IPS-18a (cell line): ENCODE measurements at regions not wholly inside any gene's neighbourhood (a gene's known extent, or its start where the extent isn't known, plus 50 kb on each side); places are given as distances from the start of the nearest gene placed in this dataset.

Experiments
- H3K27ac ChIP-seq: one replicate; pipeline ENCODE4 v1.5.1; 2013; ENCODE audit warnings: low read length
- H3K27me3 ChIP-seq: one replicate; pipeline ENCODE4 v1.6.1; 2013; ENCODE audit warnings: mild to moderate bottlenecking, low read length; ENCODE audit not compliant: control insufficient read depth, insufficient read depth
- H3K36me3 ChIP-seq: one replicate; pipeline ENCODE4 v1.6.1; 2013; ENCODE audit warnings: low read depth, low read length; ENCODE audit not compliant: control insufficient read depth
- H3K4me1 ChIP-seq: one replicate; pipeline ENCODE4 v1.6.1; 2013; ENCODE audit warnings: low read depth, low read length; ENCODE audit not compliant: control insufficient read depth
- H3K4me3 ChIP-seq: one replicate; pipeline ENCODE4 v1.5.1; 2013; ENCODE audit warnings: low read length
- H3K9ac ChIP-seq: one replicate; pipeline ENCODE4 v1.6.1; 2013; ENCODE audit warnings: mild to moderate bottlenecking, low read length, moderate library complexity
- H3K9me3 ChIP-seq: one replicate; pipeline ENCODE4 v1.6.1; 2013; ENCODE audit warnings: low read depth, low read length; ENCODE audit not compliant: control insufficient read depth

DNA sequence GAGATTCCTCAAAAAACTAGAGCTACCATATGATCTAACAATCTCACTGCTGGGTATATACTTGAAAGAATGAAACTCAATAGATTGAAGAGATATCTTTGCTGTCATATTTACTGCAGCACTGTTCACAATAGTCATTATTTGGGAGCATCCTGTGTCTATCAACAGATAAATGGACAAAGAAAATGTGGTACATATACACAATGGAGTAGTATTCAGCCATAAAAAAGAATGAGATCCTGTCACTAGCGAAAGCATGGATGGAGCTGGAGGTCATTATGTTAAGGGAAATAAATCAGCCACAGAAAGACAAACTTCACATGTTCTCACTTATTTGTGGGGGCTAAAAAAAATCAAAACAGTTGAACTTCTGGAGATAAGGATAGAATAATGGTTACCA lies 505.7 kb upstream of the ARRDC3 start:
- Histone ChIP-seq H3K4me1 (no peaks in the 10 kb centered on the region), H3K9ac (no peak overlapping the region), H3K27me3 (no peaks in the 10 kb centered on the region), H3K36me3 (no peaks in the 10 kb centered on the region), H3K4me3 (no peak overlapping the region), H3K27ac (no peak overlapping the region), H3K9me3 (no peaks in the 10 kb centered on the region)

DNA sequence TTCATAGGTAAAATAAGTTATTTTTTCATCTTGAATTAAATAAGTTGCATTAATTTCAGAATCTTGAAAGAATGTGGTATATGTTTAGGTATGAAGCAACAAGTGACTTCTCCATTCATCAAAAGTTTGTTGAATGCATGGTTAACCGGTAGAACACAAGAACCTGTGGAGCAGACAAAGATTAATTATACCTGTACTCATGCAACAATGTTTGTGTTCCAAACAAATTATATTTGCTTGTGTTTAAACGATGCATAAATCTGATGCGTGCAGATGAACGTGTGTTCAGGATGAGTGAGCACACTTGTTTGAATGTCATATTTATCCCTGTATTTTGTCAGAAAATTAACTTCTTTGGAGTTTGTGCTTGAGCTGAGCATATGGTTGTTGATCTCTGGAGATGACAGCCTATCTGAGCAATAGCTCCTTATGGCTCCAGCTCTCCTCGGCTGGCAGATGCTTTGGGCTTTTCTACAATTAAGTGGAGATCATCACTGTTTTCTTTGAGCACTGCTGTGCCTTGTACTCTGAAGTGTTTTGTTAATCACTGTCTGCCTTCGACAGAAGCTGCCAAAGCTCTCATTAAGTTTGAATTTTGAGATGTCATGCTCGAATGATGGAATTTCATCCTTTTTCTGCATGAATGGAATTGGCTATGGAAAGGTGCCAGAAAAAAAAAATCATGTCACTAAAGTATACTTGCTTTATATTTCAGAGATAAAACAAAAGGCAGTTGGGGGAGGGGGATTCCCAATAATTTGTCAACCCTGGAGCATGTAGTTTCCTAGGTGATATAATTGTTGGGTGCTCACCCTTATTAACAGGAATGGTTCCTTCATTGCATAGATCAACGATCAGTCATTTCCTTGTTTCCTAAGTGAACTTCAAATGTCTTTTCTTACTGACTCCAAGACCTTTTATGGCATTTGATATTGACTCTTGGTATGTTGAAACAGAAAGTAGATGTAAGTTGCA lies 502.5 kb upstream of the ARRDC3 start:
- Histone ChIP-seq H3K9ac (no peak overlapping the region), H3K27me3 (no peaks in the 10 kb centered on the region), H3K4me3 (no peak overlapping the region), H3K4me1 (no peaks in the 10 kb centered on the region), H3K9me3 (no peaks in the 10 kb centered on the region), H3K36me3 (no peaks in the 10 kb centered on the region), H3K27ac (no peak overlapping the region)

DNA sequence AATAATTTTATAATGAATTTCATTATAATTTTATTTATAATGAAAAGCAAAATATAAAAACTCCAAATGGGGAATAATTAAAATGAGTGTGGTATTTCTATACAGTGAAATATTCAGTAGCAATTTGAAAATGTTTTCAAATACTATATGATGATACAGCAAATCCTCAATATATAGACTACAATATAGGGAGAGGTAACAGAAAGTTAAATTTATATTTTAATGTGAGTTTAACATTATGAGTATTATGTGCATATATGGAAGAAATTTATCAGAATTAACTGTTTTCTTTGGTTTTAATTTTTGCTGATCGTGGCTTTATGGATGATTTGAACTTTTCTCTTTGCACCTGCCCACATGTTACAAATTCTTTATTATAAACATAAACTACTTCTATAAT lies 500.9 kb upstream of the ARRDC3 start:
- Histone ChIP-seq H3K4me1 (no peaks in the 10 kb centered on the region), H3K27ac (no peak overlapping the region)

DNA sequence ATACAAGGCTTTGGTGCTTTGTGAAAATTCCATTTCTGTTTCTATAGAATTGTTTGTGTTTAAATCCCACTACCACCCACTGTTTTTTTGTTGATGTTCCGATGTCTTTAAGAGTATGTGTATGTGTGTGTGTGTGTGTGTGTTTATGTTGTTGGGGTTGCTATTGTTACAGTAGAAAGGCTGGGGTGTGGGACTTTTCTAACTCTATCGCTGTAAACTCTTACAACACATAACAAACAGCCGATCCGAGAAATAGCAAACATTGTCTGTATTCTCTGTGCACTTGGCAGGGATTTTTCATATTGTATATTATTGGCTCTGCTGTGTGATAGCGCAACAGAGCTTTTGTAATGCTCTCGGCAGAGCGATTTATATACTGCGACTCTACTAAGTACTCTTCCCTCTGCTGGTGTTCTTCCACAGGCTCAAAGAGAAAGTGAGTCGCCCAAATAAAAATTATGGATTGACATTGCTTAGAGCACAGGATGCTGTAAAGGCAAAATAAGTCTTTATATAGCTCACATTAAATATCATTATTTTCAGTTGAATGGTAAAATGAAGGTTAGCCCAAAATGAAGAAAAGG lies 492.2 kb upstream of the ARRDC3 start:
- no peaks in the 10 kb centered on the region for H3K9me3 ChIP-seq
- H3K27me3 ChIP-seq: no peaks in the 10 kb centered on the region
- peak overlapping the region; percentile 75 for H3K27ac ChIP-seq
- no peaks in the 10 kb centered on the region for H3K36me3 ChIP-seq
- H3K9ac ChIP-seq: peak overlapping the region; percentile 32
- peaks cover 11% of the 10 kb centered on the region for H3K4me1 ChIP-seq
- no peak overlapping the region for H3K4me3 ChIP-seq

More for the DNA sequence above, 500.9 kb upstream of the ARRDC3 start:
- no peaks in the 10 kb centered on the region for H3K27me3 ChIP-seq
- H3K9me3 ChIP-seq: no peaks in the 10 kb centered on the region
- H3K4me3 ChIP-seq: no peak overlapping the region
- H3K9ac ChIP-seq: no peak overlapping the region
- H3K36me3 ChIP-seq: no peaks in the 10 kb centered on the region

DNA sequence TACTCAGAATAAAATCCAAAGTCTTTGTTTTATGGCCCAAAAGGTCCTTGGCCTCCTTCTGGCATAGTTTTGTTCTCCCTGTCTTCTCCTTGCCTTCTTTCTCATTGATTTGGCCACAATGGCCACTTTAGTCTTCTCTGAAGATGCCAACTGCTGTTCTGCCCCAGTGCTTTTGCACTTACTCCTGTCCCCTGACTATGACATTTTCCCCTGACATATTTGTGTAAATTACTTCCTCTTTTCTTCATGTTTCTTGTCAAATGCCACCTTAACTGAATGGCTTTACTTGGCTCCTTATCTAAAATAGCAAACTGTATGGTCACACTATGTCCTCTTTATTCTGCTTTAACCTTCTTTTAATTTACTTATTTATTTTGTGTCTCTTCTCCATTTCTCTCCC lies 484.7 kb upstream of the ARRDC3 start:
- H3K9me3 ChIP-seq: no peaks in the 10 kb centered on the region
- H3K4me1 ChIP-seq: peaks cover 28% of the 10 kb centered on the region
- H3K27ac ChIP-seq: no peak overlapping the region
- H3K4me3 ChIP-seq: no peak overlapping the region
- no peaks in the 10 kb centered on the region for H3K36me3 ChIP-seq
- H3K9ac ChIP-seq: no peak overlapping the region
- no peaks in the 10 kb centered on the region for H3K27me3 ChIP-seq

DNA sequence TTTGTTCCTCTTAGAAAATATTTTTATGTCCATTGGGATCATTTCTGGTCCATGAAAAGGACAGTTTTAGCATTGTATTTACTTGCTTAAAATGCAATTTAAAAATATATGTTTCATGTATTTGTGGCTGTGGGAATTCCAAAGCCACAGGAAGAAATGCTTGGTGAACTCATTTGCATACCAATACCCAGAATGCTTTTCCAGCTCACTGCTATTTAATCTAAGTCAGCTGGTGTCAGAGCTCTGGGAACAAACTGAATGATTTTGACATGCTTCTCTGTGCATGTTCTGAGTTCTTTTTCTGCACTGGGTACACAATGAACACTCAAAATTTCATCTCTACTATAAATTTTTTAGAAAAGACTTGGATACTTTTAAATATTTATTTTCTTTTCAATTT lies 482.8 kb upstream of the ARRDC3 start:
- H3K27me3 ChIP-seq: no peaks in the 10 kb centered on the region
- no peaks in the 10 kb centered on the region for H3K36me3 ChIP-seq
- H3K9me3 ChIP-seq: no peaks in the 10 kb centered on the region
- H3K4me3 ChIP-seq: peak overlapping the region; percentile 17
- H3K4me1 ChIP-seq: peaks cover 28% of the 10 kb centered on the region
- H3K9ac ChIP-seq: no peak overlapping the region
- peak overlapping the region; percentile 59 for H3K27ac ChIP-seq

DNA sequence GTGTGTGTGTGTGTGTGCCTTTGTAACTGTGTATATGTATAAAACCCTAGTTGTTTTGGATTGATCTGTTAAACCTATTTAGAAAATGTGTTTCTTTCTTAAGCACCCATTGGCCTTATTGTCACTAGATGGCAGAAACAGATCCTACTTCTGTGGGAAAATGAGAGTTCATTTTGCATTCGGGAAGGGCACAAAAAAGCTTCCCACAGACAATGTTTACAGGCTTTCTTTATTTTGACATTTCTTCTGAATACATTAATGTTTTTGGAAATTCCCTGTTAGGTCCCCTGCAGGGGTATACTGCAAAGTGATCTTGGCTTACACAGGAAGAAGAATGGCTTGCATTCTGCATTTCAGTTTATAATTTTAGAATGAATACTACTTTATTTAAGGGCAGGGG lies 481.8 kb upstream of the ARRDC3 start:
- Histone ChIP-seq H3K4me3 (no peak overlapping the region), H3K4me1 (peaks cover 28% of the 10 kb centered on the region), H3K9me3 (no peaks in the 10 kb centered on the region), H3K9ac (no peak overlapping the region), H3K36me3 (no peaks in the 10 kb centered on the region), H3K27me3 (no peaks in the 10 kb centered on the region), H3K27ac (no peak overlapping the region)

DNA sequence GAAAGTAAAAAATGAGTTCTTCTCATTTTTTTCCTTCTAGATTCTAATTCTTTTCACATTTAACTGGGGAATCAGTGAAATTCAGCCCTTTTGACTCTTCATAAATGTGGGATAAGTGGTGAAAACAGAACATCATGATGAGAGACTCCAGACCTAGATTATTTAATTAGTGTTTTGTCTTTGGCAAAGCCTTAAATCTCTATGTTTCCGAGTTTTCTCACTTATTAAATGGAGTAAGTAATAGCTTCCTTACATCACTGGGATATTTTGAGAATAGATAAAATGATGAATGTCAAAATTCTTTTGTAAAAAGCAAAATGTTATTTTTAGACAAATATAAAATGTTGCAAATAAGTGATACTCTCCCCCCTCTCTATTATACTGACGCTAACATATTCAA lies 468.6 kb upstream of the ARRDC3 start:
- H3K9me3 ChIP-seq: no peaks in the 10 kb centered on the region

DNA sequence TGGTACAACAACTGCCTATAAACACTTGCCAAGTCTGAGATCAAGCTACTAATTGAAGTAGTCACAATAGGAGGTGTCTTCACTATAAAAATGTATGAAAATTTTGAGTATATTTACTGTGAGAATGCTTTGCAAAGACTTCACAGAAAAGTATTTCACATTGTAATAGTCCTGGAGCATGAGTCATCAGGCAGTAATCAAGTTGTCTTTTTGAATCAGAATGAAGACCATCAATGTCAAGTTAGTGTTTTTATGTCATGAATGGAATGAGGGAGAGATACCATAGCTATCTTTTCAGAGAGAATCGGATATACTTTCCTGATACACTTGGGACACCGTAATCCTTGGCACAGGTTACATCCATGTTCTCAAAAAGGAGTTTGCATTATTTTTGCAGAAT lies 466.9 kb upstream of the ARRDC3 start:
- Histone ChIP-seq H3K27me3 (no peaks in the 10 kb centered on the region), H3K4me3 (no peak overlapping the region), H3K27ac (no peak overlapping the region), H3K9ac (no peak overlapping the region), H3K9me3 (no peaks in the 10 kb centered on the region), H3K36me3 (no peaks in the 10 kb centered on the region), H3K4me1 (peaks cover 17% of the 10 kb centered on the region)

More for the DNA sequence above, 468.6 kb upstream of the ARRDC3 start:
- Histone ChIP-seq H3K36me3 (no peaks in the 10 kb centered on the region), H3K4me3 (no peak overlapping the region), H3K4me1 (peaks cover 17% of the 10 kb centered on the region), H3K9ac (no peak overlapping the region), H3K27ac (no peak overlapping the region), H3K27me3 (no peaks in the 10 kb centered on the region)

DNA sequence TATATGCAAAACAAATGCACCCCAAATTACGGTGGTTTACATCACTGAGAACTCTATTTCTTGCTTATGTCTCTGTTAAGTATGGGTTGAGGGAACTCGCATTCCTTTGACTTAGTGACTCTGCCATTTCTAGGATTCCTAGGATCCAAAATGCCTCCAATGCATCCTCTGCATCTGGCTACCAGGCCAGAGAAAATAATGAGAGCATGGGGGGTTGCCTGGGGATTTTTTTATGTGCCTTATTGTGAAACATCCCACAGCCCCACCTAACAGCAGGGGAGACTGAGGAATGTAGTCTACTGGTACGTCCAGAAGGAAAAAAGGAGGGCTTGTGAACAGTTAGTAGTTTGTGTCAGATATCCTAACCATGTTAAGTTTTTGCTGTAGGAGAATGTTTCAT lies 466.0 kb upstream of the ARRDC3 start:
- H3K27me3 ChIP-seq: no peaks in the 10 kb centered on the region
- H3K36me3 ChIP-seq: no peaks in the 10 kb centered on the region
- peaks cover 17% of the 10 kb centered on the region for H3K4me1 ChIP-seq
- no peak overlapping the region for H3K9ac ChIP-seq
- no peak overlapping the region for H3K27ac ChIP-seq
- H3K9me3 ChIP-seq: no peaks in the 10 kb centered on the region
- no peak overlapping the region for H3K4me3 ChIP-seq

DNA sequence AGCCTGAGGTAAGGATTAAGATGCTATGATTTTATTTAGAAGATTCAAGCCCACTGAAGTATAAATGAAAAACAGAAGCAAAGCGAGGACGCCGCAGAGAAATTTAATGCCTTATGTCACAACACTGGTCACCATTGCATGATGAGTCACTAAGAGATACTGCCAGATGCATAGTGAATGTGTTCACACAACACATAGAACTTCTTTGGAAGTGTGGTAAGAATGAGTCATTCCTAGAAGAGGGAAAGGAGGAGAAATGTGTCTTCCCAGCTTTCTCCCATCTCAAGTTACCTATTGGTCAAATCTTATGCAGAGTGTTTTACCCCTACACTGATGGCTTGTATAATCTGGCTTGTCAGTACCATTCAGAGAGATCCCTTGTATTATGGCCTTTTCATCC lies 465.3 kb upstream of the ARRDC3 start:
- Histone ChIP-seq H3K4me3 (no peak overlapping the region), H3K4me1 (peaks cover 17% of the 10 kb centered on the region), H3K36me3 (no peaks in the 10 kb centered on the region), H3K9ac (no peak overlapping the region), H3K9me3 (no peaks in the 10 kb centered on the region), H3K27ac (no peak overlapping the region), H3K27me3 (no peaks in the 10 kb centered on the region)

DNA sequence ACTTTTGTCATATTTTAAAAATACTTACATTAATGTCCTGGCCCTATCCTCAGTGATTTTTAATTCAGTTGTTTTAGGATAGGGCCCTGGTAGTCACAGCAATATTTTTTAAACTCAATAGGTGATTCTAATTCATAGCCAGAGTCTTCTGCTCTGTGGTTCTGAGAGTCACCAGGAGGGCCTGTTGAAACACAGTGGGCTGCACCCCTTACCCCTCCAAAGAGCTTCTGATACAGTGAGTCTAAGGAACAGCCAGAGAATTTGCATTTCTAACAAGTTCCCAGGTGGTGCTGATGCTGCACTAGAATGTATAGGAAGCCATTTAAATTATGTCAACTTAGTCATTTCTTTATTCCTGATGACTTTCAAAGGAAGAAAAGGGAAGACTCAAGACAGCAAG lies 458.3 kb upstream of the ARRDC3 start:
- H3K9me3 ChIP-seq: no peaks in the 10 kb centered on the region
- no peaks in the 10 kb centered on the region for H3K36me3 ChIP-seq
- H3K9ac ChIP-seq: no peak overlapping the region
- no peaks in the 10 kb centered on the region for H3K27me3 ChIP-seq
- no peak overlapping the region for H3K4me3 ChIP-seq
- H3K4me1 ChIP-seq: peaks cover 22% of the 10 kb centered on the region
- H3K27ac ChIP-seq: no peak overlapping the region
